HL-60 (cell line): ENCODE measurements at regions not wholly inside any gene's neighbourhood (a gene's known extent, or its start where the extent isn't known, plus 50 kb on each side); places are given as distances from the start of the nearest gene placed in this dataset.

ENCODE experiments used
- DNase-seq, 2 experiments: peaks; one replicate each; pipeline ENCODE4 v3.0.0-alpha.2; 2010 to 2020; ENCODE audit warnings: low read depth in 1 of 2, low spot score in 1 of 2
- H3K27ac ChIP-seq: fragments of 250-450 bp; sonication (Bioruptor Pico); replicated peaks from 2 replicates; pipeline ENCODE4 v1.5.1; 2020; ENCODE audit warnings: mild to moderate bottlenecking, moderate library complexity
- H3K27me3 ChIP-seq: fragments of 250-450 bp; sonication (Bioruptor Pico); 2 replicates; pipeline ENCODE4 v1.5.1; 2021; ENCODE audit warnings: mild to moderate bottlenecking, moderate library complexity; ENCODE audit not compliant: insufficient read depth, poor library complexity, severe bottlenecking
- H3K4me3 ChIP-seq: replicated peaks from 2 replicates; pipeline ENCODE4 v1.5.1; 2011; ENCODE audit warnings: mild to moderate bottlenecking, control low read depth, low read length; ENCODE audit not compliant: insufficient read depth
- GABPA ChIP-seq: IDR thresholded peaks from 2 replicates; pipeline ENCODE4 v1.6.1; 2012; ENCODE audit warnings: low read depth
- POLR2AphosphoS5 ChIP-seq: IDR thresholded peaks from 2 replicates; pipeline ENCODE4 v1.6.1; 2012; ENCODE audit warnings: low read depth
- SPI1 ChIP-seq: IDR thresholded peaks from 2 replicates; pipeline ENCODE4 v1.6.1; 2012; ENCODE audit warnings: low read depth, mild to moderate bottlenecking, borderline replicate concordance
- TF ChIP-seq, protein P1 (sequence below): IDR thresholded peaks from 2 replicates; pipeline ENCODE4 v1.6.1; 2012; ENCODE audit warnings: low read depth; ENCODE audit not compliant: insufficient replicate concordance
- TF ChIP-seq, protein P2 (sequence below): IDR thresholded peaks from one replicate; pipeline ENCODE4 v1.5.1; 2011; ENCODE audit warnings: low read length, control low read depth, inconsistent platforms; ENCODE audit not compliant: insufficient read depth

- no peak for DNase-seq
- Histone ChIP-seq H3K27me3 (no peaks in the 10 kb centered on the region), H3K4me3 (no peak overlapping the region), H3K27ac (no peak overlapping the region)
- TF ChIP-seq, protein P1, sequence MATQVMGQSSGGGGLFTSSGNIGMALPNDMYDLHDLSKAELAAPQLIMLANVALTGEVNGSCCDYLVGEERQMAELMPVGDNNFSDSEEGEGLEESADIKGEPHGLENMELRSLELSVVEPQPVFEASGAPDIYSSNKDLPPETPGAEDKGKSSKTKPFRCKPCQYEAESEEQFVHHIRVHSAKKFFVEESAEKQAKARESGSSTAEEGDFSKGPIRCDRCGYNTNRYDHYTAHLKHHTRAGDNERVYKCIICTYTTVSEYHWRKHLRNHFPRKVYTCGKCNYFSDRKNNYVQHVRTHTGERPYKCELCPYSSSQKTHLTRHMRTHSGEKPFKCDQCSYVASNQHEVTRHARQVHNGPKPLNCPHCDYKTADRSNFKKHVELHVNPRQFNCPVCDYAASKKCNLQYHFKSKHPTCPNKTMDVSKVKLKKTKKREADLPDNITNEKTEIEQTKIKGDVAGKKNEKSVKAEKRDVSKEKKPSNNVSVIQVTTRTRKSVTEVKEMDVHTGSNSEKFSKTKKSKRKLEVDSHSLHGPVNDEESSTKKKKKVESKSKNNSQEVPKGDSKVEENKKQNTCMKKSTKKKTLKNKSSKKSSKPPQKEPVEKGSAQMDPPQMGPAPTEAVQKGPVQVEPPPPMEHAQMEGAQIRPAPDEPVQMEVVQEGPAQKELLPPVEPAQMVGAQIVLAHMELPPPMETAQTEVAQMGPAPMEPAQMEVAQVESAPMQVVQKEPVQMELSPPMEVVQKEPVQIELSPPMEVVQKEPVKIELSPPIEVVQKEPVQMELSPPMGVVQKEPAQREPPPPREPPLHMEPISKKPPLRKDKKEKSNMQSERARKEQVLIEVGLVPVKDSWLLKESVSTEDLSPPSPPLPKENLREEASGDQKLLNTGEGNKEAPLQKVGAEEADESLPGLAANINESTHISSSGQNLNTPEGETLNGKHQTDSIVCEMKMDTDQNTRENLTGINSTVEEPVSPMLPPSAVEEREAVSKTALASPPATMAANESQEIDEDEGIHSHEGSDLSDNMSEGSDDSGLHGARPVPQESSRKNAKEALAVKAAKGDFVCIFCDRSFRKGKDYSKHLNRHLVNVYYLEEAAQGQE, result no peak
- TF ChIP-seq, protein P2, sequence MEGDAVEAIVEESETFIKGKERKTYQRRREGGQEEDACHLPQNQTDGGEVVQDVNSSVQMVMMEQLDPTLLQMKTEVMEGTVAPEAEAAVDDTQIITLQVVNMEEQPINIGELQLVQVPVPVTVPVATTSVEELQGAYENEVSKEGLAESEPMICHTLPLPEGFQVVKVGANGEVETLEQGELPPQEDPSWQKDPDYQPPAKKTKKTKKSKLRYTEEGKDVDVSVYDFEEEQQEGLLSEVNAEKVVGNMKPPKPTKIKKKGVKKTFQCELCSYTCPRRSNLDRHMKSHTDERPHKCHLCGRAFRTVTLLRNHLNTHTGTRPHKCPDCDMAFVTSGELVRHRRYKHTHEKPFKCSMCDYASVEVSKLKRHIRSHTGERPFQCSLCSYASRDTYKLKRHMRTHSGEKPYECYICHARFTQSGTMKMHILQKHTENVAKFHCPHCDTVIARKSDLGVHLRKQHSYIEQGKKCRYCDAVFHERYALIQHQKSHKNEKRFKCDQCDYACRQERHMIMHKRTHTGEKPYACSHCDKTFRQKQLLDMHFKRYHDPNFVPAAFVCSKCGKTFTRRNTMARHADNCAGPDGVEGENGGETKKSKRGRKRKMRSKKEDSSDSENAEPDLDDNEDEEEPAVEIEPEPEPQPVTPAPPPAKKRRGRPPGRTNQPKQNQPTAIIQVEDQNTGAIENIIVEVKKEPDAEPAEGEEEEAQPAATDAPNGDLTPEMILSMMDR, result no peak
- TF ChIP-seq GABPA (no peak), POLR2AphosphoS5 (no peak), SPI1 (no peak)
These were observed 413.6 kb upstream of the KCNH7 start for GRCh38 chr2:163252199-163252598.

- Histone ChIP-seq H3K27ac (no peak overlapping the region), H3K4me3 (no peak overlapping the region), H3K27me3 (no peaks in the 10 kb centered on the region)
- no peak for DNase-seq
- no peak for TF ChIP-seq SPI1
These were observed 410.0 kb upstream of the KCNH7 start for GRCh38 chr2:163248376-163249253.

DNA sequence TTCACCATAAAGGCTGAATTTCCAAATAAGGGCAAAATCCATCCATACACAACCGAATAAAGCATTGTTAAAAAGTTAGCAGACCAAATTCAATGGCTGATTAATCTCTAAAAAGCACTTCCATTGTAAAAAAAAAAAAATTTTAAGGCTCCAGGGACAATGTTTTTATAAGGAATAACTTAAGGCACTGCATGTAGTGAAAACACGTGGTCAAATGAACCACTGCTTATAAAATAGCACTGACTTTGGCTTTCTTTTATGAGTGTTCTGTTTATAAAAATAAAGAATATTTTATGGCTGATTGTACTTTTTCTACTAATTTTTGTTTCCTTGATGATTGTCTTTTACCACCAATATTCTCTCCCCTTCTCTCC, 409.3 kb upstream of the KCNH7 start:
- TF ChIP-seq GABPA, result no peak
- no peak for DNase-seq
- Histone ChIP-seq H3K27ac (no peak overlapping the region), H3K4me3 (no peak overlapping the region), H3K27me3 (no peaks in the 10 kb centered on the region)

DNA sequence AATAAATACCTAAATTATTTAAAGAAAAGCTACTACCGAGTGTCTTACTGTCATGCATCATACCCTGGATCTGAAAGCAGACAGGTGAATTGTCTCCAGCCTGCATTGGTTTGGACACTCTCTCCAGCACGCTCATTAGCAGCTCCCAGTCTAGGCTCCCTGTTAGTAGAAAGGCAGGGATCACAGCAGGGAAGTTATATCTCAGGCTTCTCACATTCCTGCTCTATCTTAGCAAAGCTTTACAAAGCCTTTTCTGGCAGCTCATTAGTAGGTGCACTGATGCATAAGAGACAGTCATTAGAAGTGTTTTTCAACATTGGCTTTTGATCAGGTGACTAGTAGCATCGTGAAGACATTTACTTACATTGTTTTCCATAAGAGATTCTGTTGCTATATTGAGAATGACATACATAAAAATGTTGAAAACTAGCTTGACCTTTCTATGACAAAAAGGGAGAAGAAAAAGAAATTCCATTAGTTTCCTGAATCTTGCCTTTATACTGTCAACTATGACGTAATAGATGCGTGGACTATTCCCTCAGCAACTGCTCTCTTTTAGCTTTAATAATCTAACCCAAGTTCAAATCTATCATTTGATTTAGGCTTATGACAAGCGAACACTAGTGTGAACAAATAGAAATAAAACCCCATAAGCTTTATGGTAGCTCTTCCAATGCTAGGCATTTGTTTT, 408.7 kb upstream of the KCNH7 start:
- Histone ChIP-seq H3K27me3 (no peaks in the 10 kb centered on the region), H3K4me3 (no peak overlapping the region), H3K27ac (no peak overlapping the region)
- DNase-seq, result no peak
- TF ChIP-seq SPI1 (no peak), POLR2AphosphoS5 (no peak), GABPA (no peak)
- TF ChIP-seq, protein P2, result no peak
- TF ChIP-seq, protein P1, result no peak
